Spleen (tissue), 7 donors: ENCODE measurements at regions not wholly inside any gene's neighbourhood (a gene's known extent, or its start where the extent isn't known, plus 50 kb on each side); places are given as distances from the start of the nearest gene placed in this dataset.

Source experiments
- POLR2AphosphoS5 ChIP-seq, 3 donors: sonication (generic); formaldehyde crosslinking; IDR thresholded peaks; one replicate each; pipeline ENCODE4 v1.5.1; 2017; ENCODE audit warnings: antibody characterized with exemption in 3 of 3
- TF ChIP-seq, protein P1 (sequence below), 11 experiments: fragments of 200-600 bp in 7 of 11; fragments of 450-650 bp in 4 of 11; sonication (generic) in 4 of 11; IDR thresholded peaks in 8 of 11; conservative IDR thresholded peaks in 3 of 11; 1 replicate in 7 of 11; 2 replicates in 4 of 11; pipeline versions ENCODE4 v1.4.0 to v1.8.0; 2016 to 2021; ENCODE audit warnings: antibody characterized with exemption in 11 of 11, inconsistent platforms in 4 of 11, mild to moderate bottlenecking in 1 of 11
- donor health status: DM: no; HTN: no; CAD: no; lungs with moderate emphysema.
- donor health status: DM: no; HTN: no; CAD: no.
- donor health status: DM: no; HTN: no; CAD: no.

DNA sequence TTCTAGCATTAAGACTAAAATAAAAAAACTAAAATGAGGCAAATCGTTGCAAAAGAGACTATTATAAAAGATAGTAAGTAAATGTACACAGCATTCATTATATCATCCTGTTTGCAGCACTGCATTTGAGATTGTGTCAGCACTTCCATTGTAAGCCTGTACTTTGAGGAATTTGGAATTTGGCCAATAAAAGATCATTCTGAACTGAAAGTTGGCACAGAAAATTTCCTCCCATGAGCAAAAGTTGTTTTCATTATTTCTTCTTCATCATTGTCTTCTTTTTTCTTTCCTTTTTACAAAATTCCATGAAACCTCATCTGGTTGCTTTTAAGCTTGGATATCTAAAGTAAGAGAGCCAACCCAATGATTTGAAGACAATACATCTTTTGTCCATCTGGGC lies 199.3 kb upstream of the ADAMTSL1 start:
- TF ChIP-seq, protein P1, sequence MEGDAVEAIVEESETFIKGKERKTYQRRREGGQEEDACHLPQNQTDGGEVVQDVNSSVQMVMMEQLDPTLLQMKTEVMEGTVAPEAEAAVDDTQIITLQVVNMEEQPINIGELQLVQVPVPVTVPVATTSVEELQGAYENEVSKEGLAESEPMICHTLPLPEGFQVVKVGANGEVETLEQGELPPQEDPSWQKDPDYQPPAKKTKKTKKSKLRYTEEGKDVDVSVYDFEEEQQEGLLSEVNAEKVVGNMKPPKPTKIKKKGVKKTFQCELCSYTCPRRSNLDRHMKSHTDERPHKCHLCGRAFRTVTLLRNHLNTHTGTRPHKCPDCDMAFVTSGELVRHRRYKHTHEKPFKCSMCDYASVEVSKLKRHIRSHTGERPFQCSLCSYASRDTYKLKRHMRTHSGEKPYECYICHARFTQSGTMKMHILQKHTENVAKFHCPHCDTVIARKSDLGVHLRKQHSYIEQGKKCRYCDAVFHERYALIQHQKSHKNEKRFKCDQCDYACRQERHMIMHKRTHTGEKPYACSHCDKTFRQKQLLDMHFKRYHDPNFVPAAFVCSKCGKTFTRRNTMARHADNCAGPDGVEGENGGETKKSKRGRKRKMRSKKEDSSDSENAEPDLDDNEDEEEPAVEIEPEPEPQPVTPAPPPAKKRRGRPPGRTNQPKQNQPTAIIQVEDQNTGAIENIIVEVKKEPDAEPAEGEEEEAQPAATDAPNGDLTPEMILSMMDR (IDR thresholded peaks at IDR 0.05 in 8 of 11, conservative IDR thresholded peaks at IDR 0.05 in 3 of 11), result no peak
- TF ChIP-seq POLR2AphosphoS5 (IDR thresholded peaks at IDR 0.05), result no peak
